Skeletal muscle tissue (tissue), 3 donors: ENCODE measurements at regions not wholly inside any gene's neighbourhood (a gene's known extent, or its start where the extent isn't known, plus 50 kb on each side); places are given as distances from the start of the nearest gene placed in this dataset.
A peak's percentile ranks its signal among the peaks of the same experiment; 100 is the strongest.

Source experiments
- H3K27ac ChIP-seq: one replicate; pipeline ENCODE4 v1.7.0; 2013; ENCODE audit warnings: mild to moderate bottlenecking, low read depth, low read length, inconsistent platforms
- H3K27me3 ChIP-seq, 3 donors: one replicate each; pipeline ENCODE4 v1.7.0; 2013; ENCODE audit warnings: low read length in 3 of 3; ENCODE audit not compliant: control insufficient read depth in 3 of 3, insufficient read depth in 3 of 3
- H3K36me3 ChIP-seq, 3 donors: one replicate each; pipeline ENCODE4 v1.7.0; 2013; ENCODE audit warnings: low read length in 3 of 3; ENCODE audit not compliant: control insufficient read depth in 3 of 3, insufficient read depth in 3 of 3
- H3K4me1 ChIP-seq, 3 donors: one replicate each; pipeline ENCODE4 v1.7.0; 2013; ENCODE audit warnings: low read length in 3 of 3, mild to moderate bottlenecking in 3 of 3; ENCODE audit not compliant: control insufficient read depth in 3 of 3, insufficient read depth in 3 of 3
- H3K4me3 ChIP-seq, 3 donors: one replicate each; pipeline ENCODE4 v1.7.0; 2013; ENCODE audit warnings: low read length in 3 of 3
- H3K9ac ChIP-seq, 3 donors: one replicate each; pipeline ENCODE4 v1.7.0; 2013; ENCODE audit warnings: low read length in 3 of 3, mild to moderate bottlenecking in 3 of 3, moderate library complexity in 2 of 3, low read depth in 1 of 3
- H3K9me3 ChIP-seq, 3 donors: one replicate each; pipeline ENCODE4 v1.7.0; 2013; ENCODE audit warnings: low read length in 3 of 3; ENCODE audit not compliant: control insufficient read depth in 3 of 3
- donor health status: Osteomylitis.

- Histone ChIP-seq H3K27ac (no peak overlapping the region), H3K36me3 (no peaks in the 10 kb centered on the region)
These were observed 97.7 kb upstream of the TP53I11 start for GRCh38 chr11:45048313-45048841.

GRCh38 chr11:45048870-45049691, 97.4 kb upstream of the PRDM11 start:
- no peaks in the 10 kb centered on the region for H3K9me3 ChIP-seq
- H3K9ac ChIP-seq, result peak overlapping the region in 1 of 3 donors; percentile 50
- no peak overlapping the region for H3K27ac ChIP-seq
- H3K36me3 ChIP-seq, result no peaks in the 10 kb centered on the region
- no peaks in the 10 kb centered on the region for H3K27me3 ChIP-seq
- peaks cover 35 to 54% (median 48%) of the 10 kb centered on the region in 3 donors for H3K4me1 ChIP-seq
- H3K4me3 ChIP-seq, result peak overlapping the region in 1 of 3 donors; percentile 49

More at GRCh38 chr11:45048313-45048841, 97.7 kb upstream of the TP53I11 start:
- Histone ChIP-seq H3K9me3 (no peaks in the 10 kb centered on the region), H3K27me3 (no peaks in the 10 kb centered on the region), H3K4me3 (peak overlapping the region in 1 of 3 donors; percentile 49), H3K9ac (peak overlapping the region in 1 of 3 donors; percentile 50), H3K4me1 (peaks cover 30 to 49% (median 42%) of the 10 kb centered on the region in 3 donors)

- peaks cover 35 to 54% (median 48%) of the 10 kb centered on the region in 3 donors for H3K4me1 ChIP-seq
- no peaks in the 10 kb centered on the region for H3K9me3 ChIP-seq
- no peak overlapping the region for H3K27ac ChIP-seq
- no peak overlapping the region for H3K9ac ChIP-seq
- no peaks in the 10 kb centered on the region for H3K36me3 ChIP-seq
- no peak overlapping the region for H3K4me3 ChIP-seq
- H3K27me3 ChIP-seq, result no peaks in the 10 kb centered on the region
These were observed 96.3 kb upstream of the PRDM11 start for GRCh38 chr11:45050111-45050510.

- H3K27ac ChIP-seq, result no peak overlapping the region
These were observed 94.8 kb upstream of the PRDM11 start for GRCh38 chr11:45051621-45052020.

GRCh38 chr11:45052361-45052760, 94.1 kb upstream of the PRDM11 start:
- Histone ChIP-seq H3K4me1 (peaks cover 29 to 41% (median 35%) of the 10 kb centered on the region in 3 donors), H3K27me3 (no peaks in the 10 kb centered on the region), H3K9me3 (no peaks in the 10 kb centered on the region), H3K9ac (no peak overlapping the region), H3K4me3 (no peak overlapping the region), H3K36me3 (no peaks in the 10 kb centered on the region), H3K27ac (no peak overlapping the region)

More at GRCh38 chr11:45051621-45052020, 94.8 kb upstream of the PRDM11 start:
- Histone ChIP-seq H3K9me3 (no peaks in the 10 kb centered on the region), H3K9ac (no peak overlapping the region), H3K4me1 (peaks cover 29 to 45% (median 39%) of the 10 kb centered on the region in 3 donors), H3K27me3 (no peaks in the 10 kb centered on the region), H3K4me3 (no peak overlapping the region), H3K36me3 (no peaks in the 10 kb centered on the region)

GRCh38 chr11:45053736-45054446, 92.5 kb upstream of the PRDM11 start:
- H3K4me1 ChIP-seq, result peaks cover 27 to 40% (median 30%) of the 10 kb centered on the region in 3 donors
- no peaks in the 10 kb centered on the region for H3K36me3 ChIP-seq
- H3K9ac ChIP-seq, result no peak overlapping the region
- H3K4me3 ChIP-seq, result no peak overlapping the region
- no peaks in the 10 kb centered on the region for H3K9me3 ChIP-seq
- no peaks in the 10 kb centered on the region for H3K27me3 ChIP-seq
- H3K27ac ChIP-seq, result no peak overlapping the region

GRCh38 chr11:45054956-45055355, 91.5 kb upstream of the PRDM11 start:
- no peaks in the 10 kb centered on the region for H3K36me3 ChIP-seq
- H3K9ac ChIP-seq, result no peak overlapping the region
- H3K4me3 ChIP-seq, result no peak overlapping the region
- no peak overlapping the region for H3K27ac ChIP-seq
- no peaks in the 10 kb centered on the region for H3K27me3 ChIP-seq
- H3K9me3 ChIP-seq, result no peaks in the 10 kb centered on the region
- peaks cover 21 to 35% (median 25%) of the 10 kb centered on the region in 3 donors for H3K4me1 ChIP-seq

GRCh38 chr11:45056529-45056928, 89.9 kb upstream of the PRDM11 start:
- H3K9ac ChIP-seq, result no peak overlapping the region
- no peaks in the 10 kb centered on the region for H3K36me3 ChIP-seq
- H3K4me1 ChIP-seq, result peaks cover 21 to 34% (median 25%) of the 10 kb centered on the region in 3 donors
- no peaks in the 10 kb centered on the region for H3K9me3 ChIP-seq
- no peak overlapping the region for H3K4me3 ChIP-seq
- H3K27ac ChIP-seq, result no peak overlapping the region
- no peaks in the 10 kb centered on the region for H3K27me3 ChIP-seq

GRCh38 chr11:45057938-45058646, 88.3 kb upstream of the PRDM11 start:
- Histone ChIP-seq H3K4me3 (no peak overlapping the region), H3K27ac (no peak overlapping the region), H3K36me3 (no peaks in the 10 kb centered on the region), H3K27me3 (no peaks in the 10 kb centered on the region), H3K9ac (no peak overlapping the region), H3K4me1 (peaks cover 13 to 18% (median 15%) of the 10 kb centered on the region in 3 donors), H3K9me3 (peaks cover 0 to 3% (median 0%) of the 10 kb centered on the region in 3 donors)
